HG03378 (cell line): ENCODE measurements at regions not wholly inside any gene's neighbourhood (a gene's known extent, or its start where the extent isn't known, plus 50 kb on each side); places are given as distances from the start of the nearest gene placed in this dataset.
"Not testable (repeated sequence)": the region's sequence is repeated elsewhere in the genome, so short reads cannot be mapped to it uniquely, and the experiment has no call there.

ENCODE experiments used
- ATAC-seq: cut with Tn5 transposase; IDR thresholded peaks from one replicate; pipeline ENCODE4 v1.9.1; 2021; ENCODE audit warnings: mild to moderate bottlenecking, moderate library complexity; ENCODE audit not compliant: unreplicated experiment

DNA sequence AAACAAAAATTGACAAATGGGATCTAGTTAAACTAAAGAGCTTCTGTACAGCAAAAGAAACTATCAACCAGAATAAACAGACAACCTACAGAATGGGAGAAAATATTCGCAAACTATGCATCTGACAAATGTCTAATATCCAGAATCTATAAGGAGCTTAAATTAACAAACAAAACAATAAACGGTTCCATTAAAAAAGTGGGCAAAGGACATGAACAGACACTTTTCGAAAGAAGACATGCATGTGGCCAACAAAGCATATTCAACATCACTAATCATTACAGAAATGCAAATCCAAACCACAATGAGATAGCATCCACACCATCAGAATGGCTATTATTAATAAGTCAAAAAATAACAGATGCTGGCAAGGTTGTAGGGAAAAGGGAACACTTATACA, 50.5 kb upstream of the MED13L start:
- not testable (repeated sequence) for ATAC-seq

DNA sequence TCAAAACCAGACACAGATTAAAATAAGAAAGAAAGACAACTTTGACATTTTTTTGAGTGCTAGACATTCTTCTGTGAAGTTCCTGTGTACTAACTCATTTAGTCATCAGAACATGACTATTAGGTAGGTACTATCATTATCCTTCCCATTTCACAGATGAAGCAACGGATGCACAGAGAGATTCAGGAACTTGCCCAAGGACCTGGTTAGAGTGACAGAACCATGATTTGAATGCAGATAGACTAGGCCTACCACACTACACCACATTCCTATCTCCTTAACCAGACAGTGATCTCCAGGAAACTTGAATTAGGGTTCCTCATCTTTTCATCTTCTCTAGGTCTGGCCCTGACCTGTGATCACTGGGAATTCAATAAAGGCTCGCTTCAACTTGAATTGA, 54.4 kb upstream of the MED13L start:
- ATAC-seq, result no peak

DNA sequence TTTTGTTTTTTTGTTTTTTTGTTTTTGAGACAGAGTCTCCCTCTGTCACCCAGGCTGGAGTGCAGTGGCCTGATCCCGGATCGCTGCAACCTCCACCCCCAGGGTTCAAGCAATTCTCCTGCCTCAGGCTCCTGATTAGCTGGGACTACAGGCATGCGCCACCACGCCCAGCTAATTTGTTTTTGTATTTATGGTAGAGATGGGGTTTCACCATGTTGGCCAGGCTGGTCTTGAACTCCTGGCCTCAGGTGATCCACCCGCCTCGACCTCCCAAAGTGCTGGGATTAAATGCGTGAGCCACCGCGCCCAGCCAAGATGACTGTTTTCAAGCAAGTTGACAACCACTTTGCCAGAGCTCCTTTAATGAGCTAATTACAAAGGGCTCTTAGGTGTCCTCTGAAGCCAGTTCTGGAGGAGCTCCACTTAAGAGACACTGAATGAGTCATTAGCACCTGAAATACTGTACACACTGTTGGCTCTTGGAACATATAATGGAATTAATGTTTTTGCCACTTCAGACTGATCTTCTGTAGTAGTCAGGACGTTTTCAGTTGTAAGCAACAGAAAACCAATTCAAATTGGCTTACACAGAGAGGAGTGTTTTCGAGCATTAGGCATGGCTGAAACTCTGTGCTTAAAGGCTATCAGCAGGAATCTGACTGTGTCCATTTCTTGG, 55.4 kb upstream of the MED13L start:
- ATAC-seq, result no peak

DNA sequence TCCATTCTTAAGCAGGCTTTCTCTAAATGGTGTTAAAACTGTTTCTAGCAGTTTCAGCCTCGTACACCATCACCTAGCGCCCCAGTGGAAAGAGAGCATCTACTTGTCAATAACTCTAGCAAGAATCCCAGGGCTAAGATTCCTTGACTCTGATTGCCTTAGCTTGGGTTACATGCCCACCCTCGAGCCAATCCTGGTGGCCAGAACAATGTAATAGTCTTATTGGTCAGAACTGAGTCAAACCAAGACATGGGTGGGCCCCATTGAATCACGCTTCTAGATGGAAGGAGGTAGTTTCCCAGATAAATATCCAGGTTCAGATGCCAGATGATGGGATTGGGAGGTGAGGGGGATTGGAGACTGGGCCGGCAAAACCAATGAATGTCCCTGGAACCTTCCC, 55.9 kb upstream of the MED13L start:
- ATAC-seq, result no peak

DNA sequence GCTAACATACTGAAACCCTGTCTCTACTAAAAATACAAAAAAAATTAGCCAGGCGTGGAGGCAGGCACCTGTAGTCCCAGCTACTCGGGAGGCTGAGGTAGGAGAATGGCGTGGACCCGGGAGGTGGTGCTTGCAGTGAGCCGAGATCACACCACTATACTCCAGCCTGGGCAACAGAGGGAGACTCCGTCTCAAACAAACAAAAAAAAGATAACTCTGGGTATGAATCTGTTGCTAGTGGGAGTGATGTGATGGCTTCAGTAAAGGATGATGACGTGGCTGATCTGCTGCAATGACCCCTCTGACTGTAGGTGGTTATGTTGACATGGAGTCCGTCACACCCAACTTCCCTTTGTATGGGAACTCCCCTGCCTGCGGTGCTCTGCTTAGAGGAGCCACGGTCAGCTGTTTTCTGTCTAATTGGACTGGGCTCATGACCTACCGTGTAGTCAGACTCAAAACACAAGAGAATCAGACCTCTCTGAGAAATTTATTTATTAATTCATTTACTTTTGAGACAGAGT, 59.1 kb upstream of the MED13L start:
- peak; percentile 90 for ATAC-seq

DNA sequence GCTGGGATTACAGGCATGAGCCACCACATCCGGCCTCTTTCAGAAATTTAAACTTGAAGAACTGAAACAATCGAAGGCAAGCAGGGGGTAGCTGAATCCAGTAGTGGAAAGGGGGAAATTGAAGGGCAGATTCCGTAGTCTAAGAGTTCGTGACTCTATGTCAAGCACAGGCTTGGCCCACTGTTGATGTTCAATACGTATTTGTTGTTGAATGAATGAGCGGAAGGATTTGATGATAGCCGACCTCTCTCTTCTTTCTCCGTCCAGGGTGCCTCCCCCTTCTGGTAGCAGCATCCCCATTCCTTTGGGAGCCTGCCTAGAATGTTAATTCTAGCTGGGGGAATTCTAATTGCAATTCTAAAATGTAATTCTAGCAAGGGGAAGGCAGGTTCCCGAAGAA, 59.8 kb upstream of the MED13L start:
- ATAC-seq, result no peak

DNA sequence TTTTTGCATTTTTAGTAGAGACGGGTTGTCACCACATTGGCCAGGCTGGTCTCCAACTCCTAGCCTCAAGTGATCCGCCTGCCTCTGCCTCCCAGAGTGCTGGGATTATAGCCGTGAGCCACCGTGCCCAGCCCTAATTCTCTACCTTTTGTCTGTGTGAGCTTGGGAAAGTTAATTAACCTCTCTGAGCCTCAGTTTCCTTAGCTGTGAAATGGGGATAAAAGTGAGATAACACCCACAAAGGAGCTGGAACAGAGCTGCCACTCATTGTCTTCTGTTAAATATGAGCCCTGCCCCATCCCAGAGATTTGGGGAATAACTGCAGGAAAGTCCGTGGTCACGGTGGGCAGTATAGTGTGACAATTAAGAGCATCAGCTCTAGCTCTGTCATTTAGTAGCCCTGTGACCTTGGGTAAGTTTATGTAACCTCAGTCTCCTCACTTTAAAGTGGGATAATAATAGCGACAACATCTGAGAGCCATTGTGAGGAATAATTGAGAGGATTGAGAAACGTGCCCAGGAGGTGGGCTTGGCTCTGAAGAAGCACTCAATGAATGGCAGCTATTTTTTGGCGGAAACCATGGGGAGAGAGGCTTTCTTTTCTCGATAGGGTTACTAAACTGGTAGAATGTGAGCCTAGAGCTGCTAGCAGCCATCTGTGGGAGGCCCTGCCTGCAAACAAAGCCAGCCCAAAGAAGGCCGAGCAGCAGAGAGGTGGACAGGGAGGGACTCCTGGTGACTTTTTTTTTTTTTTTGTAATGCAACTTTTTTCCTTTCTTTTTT, 60.8 kb upstream of the MED13L start:
- ATAC-seq, result no peak

DNA sequence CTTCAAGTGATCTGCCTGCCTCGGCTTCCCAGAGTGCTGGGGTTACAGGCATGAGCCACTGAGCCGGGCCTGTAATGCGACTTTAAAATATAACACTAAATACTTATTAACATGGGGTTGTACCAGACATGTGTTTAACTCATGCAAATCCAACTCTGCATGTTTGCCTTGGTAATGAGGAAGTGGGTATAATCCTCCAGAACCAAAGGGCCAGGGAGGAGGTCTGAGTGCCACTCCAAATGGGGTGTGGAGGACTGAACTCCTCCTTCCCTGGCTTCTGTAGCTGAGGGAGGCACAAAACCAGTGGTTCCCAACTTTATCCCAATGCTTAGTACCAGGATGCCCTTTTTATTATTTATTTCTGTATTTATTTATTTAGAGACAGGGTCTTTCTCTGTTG, 61.6 kb upstream of the MED13L start:
- no peak for ATAC-seq

DNA sequence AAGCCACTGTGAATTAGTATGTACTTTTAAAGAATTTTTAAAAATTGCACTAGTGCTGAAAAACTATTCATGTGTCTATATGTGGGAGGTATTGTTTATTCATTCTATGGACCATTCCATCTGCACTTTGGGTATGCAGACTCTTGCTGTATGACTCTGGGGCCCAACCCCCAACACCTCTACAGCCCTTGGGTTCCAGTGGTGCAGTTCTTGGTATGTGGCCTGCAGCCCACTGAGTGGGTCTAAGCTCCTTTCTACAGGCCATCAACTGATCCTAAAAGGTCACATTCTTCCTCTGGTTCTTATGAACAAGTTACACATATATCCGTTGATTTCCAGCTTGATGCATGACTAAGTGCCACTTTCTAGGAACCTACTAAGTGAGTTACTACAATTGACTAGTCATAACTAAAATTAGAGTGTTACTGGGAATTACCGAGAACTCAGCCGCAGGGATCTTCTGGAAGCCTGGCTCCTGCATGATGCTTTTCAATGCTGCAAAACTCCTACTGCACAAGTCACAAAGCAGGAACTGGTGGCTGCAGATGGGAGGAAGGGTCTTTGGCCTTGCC, 62.4 kb upstream of the MED13L start:
- ATAC-seq, result no peak

DNA sequence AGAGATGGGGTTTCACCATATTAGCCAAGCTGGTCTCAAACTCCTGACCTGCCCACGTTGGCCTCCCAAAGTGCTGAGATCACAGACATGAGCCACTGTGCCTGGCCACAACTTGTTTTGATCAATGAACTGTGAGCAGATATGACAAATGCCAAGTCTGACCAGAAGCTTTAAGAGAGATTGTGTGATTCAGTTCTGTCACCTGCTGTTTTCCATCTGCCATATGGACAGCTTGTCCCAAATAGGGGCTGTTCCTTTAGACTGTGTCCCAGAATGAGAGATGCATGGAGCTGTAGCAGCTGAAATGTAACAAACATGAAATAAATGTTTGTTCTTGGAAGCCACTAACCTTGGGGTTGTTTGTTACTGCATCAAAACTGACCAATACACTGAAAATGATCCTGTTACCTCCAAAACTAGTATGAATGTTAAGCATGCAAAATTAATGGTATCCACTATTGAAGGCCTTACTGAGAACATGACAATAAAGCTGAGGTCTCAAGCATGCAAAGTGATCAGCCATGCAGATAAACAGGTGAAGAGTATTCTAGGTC, 65.9 kb upstream of the MED13L start:
- ATAC-seq, result no peak

DNA sequence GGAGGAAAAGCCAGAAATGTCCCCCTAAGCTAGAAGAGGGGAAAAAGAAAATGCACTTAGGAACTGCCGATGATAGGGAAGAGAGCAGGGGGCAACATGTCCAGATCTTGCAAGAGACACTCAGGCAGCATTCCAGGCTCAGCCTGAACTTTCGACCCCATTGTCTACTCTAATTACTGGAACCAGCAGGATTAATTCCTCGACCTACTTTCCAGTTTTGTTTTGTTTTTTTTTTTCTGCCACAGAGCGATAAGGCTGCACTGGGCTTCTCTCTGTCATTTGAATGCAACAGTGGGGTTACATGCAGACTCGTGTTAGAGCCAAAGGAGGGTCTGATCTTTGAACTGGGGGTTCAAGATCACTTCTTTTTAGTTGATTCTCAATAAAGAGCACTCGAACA, 68.7 kb upstream of the MED13L start:
- ATAC-seq, result no peak

DNA sequence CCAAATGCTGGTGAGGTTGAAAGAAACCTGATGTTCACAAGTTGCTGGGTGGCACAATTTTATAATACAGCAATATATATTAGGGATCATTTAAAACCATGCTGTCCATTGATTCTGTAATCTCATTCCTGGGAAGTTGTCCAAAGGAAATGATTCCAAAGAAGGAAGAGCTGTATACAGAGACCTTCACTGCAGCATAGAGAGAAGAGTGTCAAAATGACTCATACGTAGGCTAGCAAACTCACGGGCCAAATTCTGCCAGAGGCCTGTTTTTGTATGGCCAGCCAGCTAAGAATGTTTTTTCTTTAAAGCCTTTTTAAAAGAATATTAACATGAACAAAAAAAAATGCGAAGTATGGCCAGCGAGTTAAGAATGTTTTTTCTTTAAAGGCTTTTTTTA, 69.2 kb upstream of the MED13L start:
- ATAC-seq, result no peak

DNA sequence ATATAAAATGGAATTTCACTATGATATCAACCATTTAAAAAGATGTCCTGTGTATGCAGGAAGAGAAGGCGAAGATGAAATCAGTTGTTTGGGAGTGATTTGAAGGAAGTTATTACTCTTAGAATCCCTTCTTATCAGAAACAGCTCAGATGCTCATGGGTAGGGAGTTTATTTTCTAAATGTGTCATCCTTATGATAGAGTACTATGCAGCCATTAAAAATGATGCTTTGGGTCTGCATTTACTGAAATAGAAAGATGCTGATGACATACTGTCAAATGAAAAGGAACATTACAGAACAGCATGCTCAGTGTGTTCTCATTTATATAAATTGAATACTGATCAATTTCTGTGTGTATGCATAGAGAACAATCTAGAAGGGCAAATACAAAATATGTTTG, 69.8 kb upstream of the MED13L start:
- no peak for ATAC-seq

DNA sequence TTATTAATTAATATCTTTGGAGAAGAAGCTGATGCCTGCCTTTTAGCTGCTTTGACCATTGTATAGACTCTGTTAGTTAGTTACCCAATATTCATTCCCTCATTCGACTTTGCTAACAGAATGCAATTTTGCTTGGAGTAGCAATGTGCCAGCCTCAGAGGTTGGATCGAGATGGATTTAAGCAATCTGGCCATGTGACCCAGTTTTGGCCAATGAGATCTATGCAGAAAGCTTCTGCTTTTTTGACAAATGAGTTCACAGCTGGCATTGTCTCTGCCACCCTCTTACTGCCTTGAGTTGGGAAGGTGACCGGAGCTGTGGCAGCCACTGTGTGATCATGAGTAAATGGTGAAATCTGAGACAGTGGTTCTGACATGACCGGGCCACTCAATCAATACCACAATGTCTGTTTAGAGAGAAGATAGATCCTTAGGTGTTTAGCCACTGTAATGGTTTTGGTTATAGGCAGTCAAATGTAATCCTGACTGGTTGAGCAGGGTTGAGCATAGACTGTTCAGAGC, 74.9 kb upstream of the MED13L start:
- ATAC-seq, result no peak

DNA sequence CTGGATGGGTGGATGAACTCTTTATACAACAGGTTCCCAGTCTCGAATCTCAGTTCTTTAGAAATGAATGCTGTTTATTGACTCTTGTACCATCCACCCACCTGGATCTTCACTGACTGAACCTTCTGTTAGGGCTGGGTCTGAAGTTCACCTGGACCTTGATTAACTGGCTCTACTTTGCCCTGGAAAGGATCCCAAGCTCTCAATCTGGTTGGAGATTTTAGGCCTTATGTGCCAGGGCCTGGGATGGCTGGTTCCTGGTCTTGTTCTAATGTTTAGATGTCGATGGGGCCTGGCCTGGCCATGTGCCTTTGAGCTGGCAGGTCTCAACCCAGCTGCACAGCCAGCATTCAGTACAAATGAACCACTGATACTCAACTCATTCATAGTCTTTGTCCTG, 76.5 kb upstream of the MED13L start:
- no peak for ATAC-seq

DNA sequence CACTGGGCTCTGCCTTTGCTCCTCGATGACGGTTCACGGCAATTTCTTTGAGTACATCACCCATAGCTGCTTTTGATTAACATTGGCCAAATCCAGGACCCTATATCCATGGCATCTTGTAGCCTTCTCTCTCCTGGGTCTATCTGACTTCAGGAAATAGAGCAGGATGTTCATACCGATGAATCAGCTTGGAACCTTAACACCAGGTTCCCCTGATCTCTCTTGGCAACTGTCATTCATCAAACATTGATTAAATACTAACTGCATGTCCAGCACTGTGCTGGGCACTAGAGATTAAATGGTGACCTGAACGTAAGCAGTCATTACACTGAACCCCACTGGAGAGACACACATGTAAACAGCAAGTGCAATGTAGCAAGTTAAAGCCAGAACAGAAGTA, 77.0 kb upstream of the MED13L start:
- ATAC-seq, result no peak

DNA sequence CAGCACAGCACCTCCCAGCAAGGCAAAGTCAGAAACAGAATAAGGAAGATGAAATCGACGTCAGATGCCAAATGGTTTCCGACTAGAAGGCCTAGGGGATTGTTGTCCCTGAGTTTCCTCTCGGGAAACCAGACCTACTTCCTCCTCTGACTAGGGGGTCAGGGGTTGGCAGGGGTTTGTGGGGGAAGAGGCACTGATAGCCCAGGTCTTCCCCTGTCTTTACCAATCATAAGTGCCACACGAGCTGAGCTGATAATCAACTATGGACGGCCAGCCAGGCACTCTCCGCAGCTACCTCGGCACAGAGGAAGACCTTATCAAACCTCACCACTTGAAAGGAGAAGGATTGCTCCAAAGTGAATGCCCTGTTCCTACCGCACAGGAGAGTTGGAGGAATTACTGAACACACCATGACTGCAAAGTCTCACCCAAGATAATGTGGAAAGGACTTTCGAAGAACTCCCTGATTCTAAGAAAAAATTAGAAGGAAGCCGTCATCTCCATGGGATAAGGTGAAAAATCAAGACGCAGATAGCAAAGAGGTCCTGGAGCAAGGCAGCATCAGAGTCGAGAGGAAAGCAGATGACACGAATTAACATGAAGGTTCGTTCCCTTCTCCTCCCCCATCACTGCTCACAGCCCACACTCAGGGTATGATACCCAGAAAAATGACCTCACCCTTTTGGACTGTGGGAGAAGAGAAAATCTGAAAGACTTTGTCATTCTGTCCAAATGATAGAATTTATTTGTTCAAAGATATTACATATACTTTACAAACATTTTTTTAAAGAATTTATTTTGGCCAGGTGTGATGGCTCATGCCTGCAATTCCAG, 77.7 kb upstream of the MED13L start:
- no peak for ATAC-seq

DNA sequence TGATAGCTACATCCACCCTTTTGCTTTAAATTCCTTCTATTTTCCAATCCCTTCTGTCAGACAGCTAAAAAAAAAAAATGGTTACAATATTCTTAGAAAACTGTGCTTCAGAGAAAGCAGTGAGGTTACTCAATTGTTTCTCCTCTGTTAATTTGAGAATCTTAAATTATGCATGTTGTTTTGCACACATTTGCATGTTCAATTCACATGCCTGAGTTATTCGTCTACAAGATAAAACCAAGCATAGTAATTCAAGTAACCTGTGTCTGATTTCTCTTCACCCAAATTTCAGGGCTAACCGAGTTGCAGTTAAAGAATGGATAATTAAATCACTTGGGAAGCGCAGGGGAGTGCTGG, 81.0 kb upstream of the MED13L start:
- no peak for ATAC-seq

DNA sequence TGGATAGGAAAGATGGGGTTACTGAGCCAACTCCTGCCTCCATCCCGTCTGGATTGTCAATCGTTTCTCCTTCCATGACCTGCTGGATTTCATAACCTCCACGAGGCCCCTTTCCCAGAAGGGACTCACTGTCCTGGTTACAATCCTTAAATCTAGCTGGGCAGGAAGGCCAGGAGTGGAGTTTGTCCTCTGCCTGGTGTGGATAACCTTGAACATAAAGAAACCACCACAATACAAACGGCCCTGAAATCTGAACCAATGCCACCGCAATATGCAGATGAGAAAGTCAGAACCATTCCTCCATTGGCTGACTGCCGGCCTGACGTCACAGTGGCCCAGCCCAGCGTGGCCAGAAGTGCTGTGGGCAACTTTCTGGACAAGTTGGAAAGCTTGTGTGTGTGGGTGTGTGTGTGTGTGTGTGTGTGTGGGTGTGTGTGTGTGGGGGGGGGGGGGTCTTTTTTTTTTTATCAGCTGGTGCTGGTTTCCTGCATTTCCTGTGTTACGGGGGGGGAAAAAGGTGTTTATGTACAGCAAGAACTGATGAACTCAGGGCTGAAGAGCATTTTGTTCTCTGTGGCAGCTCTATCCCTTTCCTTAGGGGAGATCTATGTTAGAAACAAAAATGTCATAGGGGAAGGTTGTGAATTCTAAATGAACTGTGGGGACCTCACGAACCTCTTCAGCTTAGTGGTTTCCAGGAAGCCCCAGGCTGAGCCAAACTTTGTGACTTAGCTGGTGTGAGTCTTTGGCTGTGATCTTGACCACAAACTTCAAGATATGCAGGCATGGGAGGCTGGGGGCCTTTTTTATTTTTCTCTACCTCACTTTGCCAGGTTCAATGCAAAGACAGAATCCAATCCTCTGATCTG, 81.6 kb upstream of the MED13L start:
- peak; percentile 90 for ATAC-seq
